Neural cell (in vitro differentiated cells): ENCODE measurements at regions not wholly inside any gene's neighbourhood (a gene's known extent, or its start where the extent isn't known, plus 50 kb on each side); places are given as distances from the start of the nearest gene placed in this dataset.

Experiments
- H2AFZ ChIP-seq: fragments of 200-600, 300-800 bp; sonication (generic), shearing (Covaris generic); 2 replicates; pipeline ENCODE4 v1.6.0; 2014; ENCODE audit warnings: low read depth, mild to moderate bottlenecking, antibody characterized with exemption, low read length, moderate library complexity
- H3F3A ChIP-seq: fragments of 200-600 bp; shearing (Covaris generic); 2 replicates; pipeline ENCODE4 v1.6.1; 2016; ENCODE audit warnings: mild to moderate bottlenecking, moderate library complexity, mixed read lengths, antibody characterized with exemption, low read length; ENCODE audit not compliant: insufficient read depth, poor library complexity, severe bottlenecking
- H3K27ac ChIP-seq: fragments of 200-600, 300-800 bp; sonication (generic), shearing (Covaris generic); 2 replicates; pipeline ENCODE4 v1.5.1; 2014; ENCODE audit warnings: mild to moderate bottlenecking, low read length, moderate library complexity
- H3K27me3 ChIP-seq: fragments of 300-800, 200-600 bp; sonication (generic), shearing (Covaris generic); 2 replicates; pipeline ENCODE4 v1.6.0; 2014; ENCODE audit warnings: mild to moderate bottlenecking, low read depth, low read length, moderate library complexity; ENCODE audit not compliant: insufficient read depth
- H3K36me3 ChIP-seq: fragments of 300-800, 200-600 bp; sonication (generic), shearing (Covaris generic); 2 replicates; pipeline ENCODE4 v1.5.1; 2014; ENCODE audit warnings: mild to moderate bottlenecking, antibody characterized with exemption, low read length, moderate library complexity; ENCODE audit not compliant: insufficient read depth
- H3K4me2 ChIP-seq: fragments of 300-800, 200-600 bp; sonication (generic), shearing (Covaris generic); 2 replicates; pipeline ENCODE4 v1.6.0; 2014; ENCODE audit warnings: mild to moderate bottlenecking, low read length
- H3K4me3 ChIP-seq: fragments of 300-800, 200-600 bp; sonication (generic), shearing (Covaris generic); 2 replicates; pipeline ENCODE4 v1.5.1; 2014; ENCODE audit warnings: mild to moderate bottlenecking, low read length, moderate library complexity
- H3K79me2 ChIP-seq: fragments of 200-600 bp; shearing (Covaris generic); replicated peaks from 2 replicates; pipeline ENCODE4 v1.6.0; 2014; ENCODE audit warnings: mild to moderate bottlenecking, low read length, moderate library complexity; ENCODE audit not compliant: insufficient read depth
- H3K9ac ChIP-seq: fragments of 300-800, 200-600 bp; sonication (generic), shearing (Covaris generic); 2 replicates; pipeline ENCODE4 v1.6.1; 2016; ENCODE audit warnings: mild to moderate bottlenecking, low read length, mixed read lengths
- H3K9me2 ChIP-seq: fragments of 200-600 bp; shearing (Covaris generic); 2 replicates; pipeline ENCODE4 v1.6.1; 2016; ENCODE audit warnings: mild to moderate bottlenecking, low read length, mixed read lengths; ENCODE audit not compliant: insufficient read depth
- H3K9me3 ChIP-seq: fragments of 200-600, 300-800 bp; sonication (generic), shearing (Covaris generic); 2 replicates; pipeline ENCODE4 v1.6.1; 2016; ENCODE audit warnings: mild to moderate bottlenecking, mixed run types, low read length, moderate library complexity, mixed read lengths
- H4K20me1 ChIP-seq: fragments of 200-600 bp; shearing (Covaris generic); 2 replicates; pipeline ENCODE4 v1.6.1; 2016; ENCODE audit warnings: mild to moderate bottlenecking, mixed run types; ENCODE audit not compliant: insufficient read depth
- CTCF ChIP-seq: fragments of 450-650 bp; IDR thresholded peaks from 2 replicates; pipeline ENCODE4 v1.5.1; 2014; ENCODE audit warnings: antibody characterized with exemption, mild to moderate bottlenecking, moderate library complexity; ENCODE audit not compliant: poor library complexity, severe bottlenecking
- EP300 ChIP-seq: fragments of 450-650 bp; conservative IDR thresholded peaks from 2 replicates; pipeline ENCODE4 v1.6.1; 2014; ENCODE audit warnings: antibody characterized with exemption, mild to moderate bottlenecking, moderate library complexity; ENCODE audit not compliant: poor library complexity, severe bottlenecking
- EZH2 ChIP-seq: fragments of 200-600, 300-800 bp; shearing (Covaris generic), sonication (generic); IDR thresholded peaks from 2 replicates; pipeline ENCODE4 v1.6.1; 2014; ENCODE audit warnings: antibody characterized with exemption, low read length, borderline replicate concordance, mild to moderate bottlenecking; ENCODE audit not compliant: insufficient read depth, poor library complexity, severe bottlenecking
- MXI1 ChIP-seq: fragments of 450-650 bp; conservative IDR thresholded peaks from 2 replicates; pipeline ENCODE4 v1.6.1; 2014; ENCODE audit warnings: antibody characterized with exemption, mild to moderate bottlenecking; ENCODE audit not compliant: poor library complexity, severe bottlenecking
- POLR2AphosphoS5 ChIP-seq: IDR thresholded peaks from 2 replicates; pipeline ENCODE4 v1.6.1; 2012
- RAD21 ChIP-seq: fragments of 450-650 bp; conservative IDR thresholded peaks from 2 replicates; pipeline ENCODE4 v1.6.1; 2014; ENCODE audit warnings: antibody characterized with exemption, mild to moderate bottlenecking, moderate library complexity
- REST ChIP-seq: IDR thresholded peaks from 2 replicates; pipeline ENCODE4 v1.6.1; 2012; ENCODE audit warnings: borderline replicate concordance
- SMC3 ChIP-seq: fragments of 450-650 bp; conservative IDR thresholded peaks from 2 replicates; pipeline ENCODE4 v1.6.1; 2014; ENCODE audit warnings: antibody characterized with exemption, mild to moderate bottlenecking, moderate library complexity; ENCODE audit not compliant: poor library complexity
- TAF1 ChIP-seq: IDR thresholded peaks from 2 replicates; pipeline ENCODE4 v1.6.1; 2012; ENCODE audit warnings: low read depth

GRCh38 chr13:22235950-22236290 lies 565.0 kb downstream of the FGF9 start:
- Histone ChIP-seq H3K9me3 (no peaks in the 10 kb centered on the region), H3K9ac (no peak overlapping the region), H3K27ac (no peak overlapping the region), H3K79me2 (no peaks in the 10 kb centered on the region), H3K4me3 (no peak overlapping the region), H4K20me1 (no peaks in the 10 kb centered on the region), H3K9me2 (no peaks in the 10 kb centered on the region), H2AFZ (no peak overlapping the region), H3K27me3 (peaks cover 6% of the 10 kb centered on the region), H3K36me3 (no peaks in the 10 kb centered on the region), H3F3A (no peaks in the 10 kb centered on the region), H3K4me2 (no peak overlapping the region)
- TF ChIP-seq POLR2AphosphoS5 (no peak), TAF1 (no peak), CTCF (no peak), MXI1 (no peak), SMC3 (no peak), REST (no peak), EZH2 (no peak), RAD21 (no peak), EP300 (no peak)

- Histone ChIP-seq H3K9me2 (no peaks in the 10 kb centered on the region), H3K27ac (no peak overlapping the region), H3K4me2 (no peak overlapping the region), H3K79me2 (no peaks in the 10 kb centered on the region), H4K20me1 (no peaks in the 10 kb centered on the region), H3K9ac (no peak overlapping the region), H2AFZ (no peak overlapping the region), H3K36me3 (no peaks in the 10 kb centered on the region), H3K4me3 (no peak overlapping the region), H3K9me3 (no peaks in the 10 kb centered on the region), H3F3A (no peaks in the 10 kb centered on the region), H3K27me3 (peaks cover 3% of the 10 kb centered on the region)
- TF ChIP-seq SMC3 (no peak), RAD21 (no peak), EZH2 (no peak), EP300 (no peak), TAF1 (no peak), MXI1 (no peak), CTCF (no peak), REST (no peak), POLR2AphosphoS5 (no peak)
Measured at GRCh38 chr13:22238269-22238668, 567.4 kb downstream of the FGF9 start.
